HUDEP-2 (cell line): ENCODE measurements at regions not wholly inside any gene's neighbourhood (a gene's known extent, or its start where the extent isn't known, plus 50 kb on each side); places are given as distances from the start of the nearest gene placed in this dataset.
"Not testable (repeated sequence)": the region's sequence is repeated elsewhere in the genome, so short reads cannot be mapped to it uniquely, and the experiment has no call there.

Source experiments
- DNase-seq, 76 experiments: peaks; one replicate each; lab custom pipeline; 2025; ENCODE audit not compliant: unreplicated experiment in 76 of 76; lab: John Stamatoyannopoulos, UW

DNA sequence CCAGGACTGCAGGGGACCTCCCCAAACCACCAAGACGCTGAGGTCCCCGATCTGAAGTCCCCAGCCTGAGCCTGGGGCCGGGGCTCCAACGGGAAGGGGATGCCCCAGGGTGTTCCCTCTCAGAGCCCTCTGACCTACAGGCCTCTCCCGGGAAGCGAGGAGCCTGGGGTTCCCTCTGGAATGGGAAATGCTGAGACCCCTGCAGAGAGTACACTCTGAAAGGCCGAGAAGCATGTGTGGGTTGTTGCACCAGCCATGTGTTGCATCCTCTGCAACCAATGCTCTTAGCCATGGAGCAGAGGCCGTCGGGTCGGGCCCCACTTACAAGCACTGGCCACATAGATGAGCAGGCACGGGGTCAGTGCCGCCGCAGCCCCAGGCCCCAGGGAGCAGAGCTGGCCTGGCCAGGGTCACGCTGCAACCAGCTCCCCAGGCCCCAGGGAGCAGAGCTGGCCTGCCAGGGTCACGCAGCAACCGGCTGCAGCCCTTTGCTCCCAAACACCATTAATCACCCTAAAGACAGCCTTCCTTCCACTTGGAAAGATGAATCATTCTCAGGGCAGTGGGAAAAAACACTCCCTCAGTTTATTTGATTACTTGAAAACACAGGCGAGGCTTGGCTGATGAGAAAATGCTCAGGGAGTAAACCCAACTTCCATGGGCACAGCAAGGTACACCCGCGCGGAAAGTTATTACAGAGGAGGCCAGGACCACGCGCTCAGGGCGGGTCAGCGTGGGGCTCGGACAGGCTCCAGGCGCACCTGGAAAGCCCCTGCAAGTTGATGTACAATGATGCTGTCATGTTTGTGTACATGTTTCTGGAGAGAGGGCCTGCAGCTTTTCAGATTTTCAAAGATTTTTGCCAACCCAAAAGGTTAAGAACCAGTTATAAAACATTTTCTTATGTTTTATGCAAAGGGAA, 78.0 kb upstream of the AFDN start:
- DNase-seq: no peak

DNA sequence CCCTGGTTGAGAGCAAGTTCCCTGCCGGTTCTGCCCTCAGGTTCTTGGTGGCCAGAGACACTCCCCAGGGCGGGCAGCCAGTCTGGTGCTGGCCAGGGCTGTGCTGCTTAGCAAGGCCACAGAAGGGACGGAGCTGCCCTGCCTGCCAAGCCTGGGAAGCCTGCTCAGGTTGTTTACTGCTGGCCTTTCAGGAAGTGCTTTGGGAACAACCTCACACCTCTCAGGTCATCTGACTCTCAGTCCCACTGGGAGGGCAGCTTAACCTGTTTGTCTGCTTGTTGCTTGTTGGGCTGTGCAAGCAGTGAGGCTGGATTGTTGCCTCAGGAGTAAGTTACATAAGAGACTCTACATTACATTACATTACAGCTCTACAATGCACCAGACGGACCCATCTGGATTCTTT, 75.8 kb upstream of the AFDN start:
- DNase-seq: no peak

DNA sequence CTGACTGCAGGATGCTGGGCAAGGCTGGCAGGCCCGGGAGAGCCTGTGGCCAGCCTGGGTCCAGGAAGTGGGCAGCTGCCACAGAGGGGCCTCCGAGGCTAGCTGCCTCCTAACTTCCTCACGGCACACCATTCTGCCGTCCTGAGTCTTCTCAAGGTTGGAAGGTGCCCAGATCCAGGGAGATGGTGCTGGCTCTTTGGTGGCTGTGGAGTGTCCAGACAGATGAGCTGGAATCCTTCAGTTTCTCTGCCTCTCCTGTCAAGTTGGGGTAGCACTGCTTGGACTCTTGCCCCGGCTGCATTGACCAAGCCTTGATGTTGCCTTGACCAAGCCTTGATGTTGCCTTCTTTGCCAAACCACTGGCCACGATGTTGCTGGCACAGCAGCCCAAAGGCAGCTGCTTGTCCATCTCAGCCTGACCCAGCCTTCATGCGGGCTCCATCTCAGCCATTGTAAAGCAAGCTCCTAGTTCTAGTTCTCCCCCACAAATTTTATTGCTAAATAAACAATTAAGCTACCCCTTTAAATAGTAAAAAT, 75.1 kb upstream of the AFDN start:
- DNase-seq: no peak

GRCh38 chr6:167753281-167753680, 73.4 kb upstream of the AFDN start:
- not testable (repeated sequence) for DNase-seq

GRCh38 chr6:167754691-167755090, 72.0 kb upstream of the AFDN start:
- DNase-seq: no peak

- DNase-seq: no peak
Measured at GRCh38 chr6:167755461-167755860, 71.2 kb upstream of the AFDN start.

- DNase-seq: no peak
Measured at GRCh38 chr6:167756597-167756996, 70.1 kb upstream of the AFDN start.

DNA sequence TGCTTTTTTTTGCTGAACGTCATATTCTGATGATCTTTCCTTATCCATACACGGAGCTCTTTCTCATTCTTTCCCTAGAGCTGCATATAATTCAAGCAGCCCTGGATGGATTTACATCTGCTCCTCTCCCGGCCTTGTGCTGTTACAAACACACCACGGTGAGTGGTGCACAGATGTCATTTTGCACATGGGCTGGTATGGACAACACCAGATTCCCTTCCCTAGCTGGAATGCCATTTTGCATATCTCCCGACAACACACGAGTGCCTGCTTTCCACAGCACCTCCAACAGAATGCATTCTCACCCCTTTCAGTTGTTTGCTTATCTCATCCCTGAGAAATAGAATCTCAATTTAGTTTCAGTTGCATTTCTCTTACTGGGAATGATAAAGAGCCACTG, 69.5 kb upstream of the AFDN start:
- DNase-seq: no peak

DNA sequence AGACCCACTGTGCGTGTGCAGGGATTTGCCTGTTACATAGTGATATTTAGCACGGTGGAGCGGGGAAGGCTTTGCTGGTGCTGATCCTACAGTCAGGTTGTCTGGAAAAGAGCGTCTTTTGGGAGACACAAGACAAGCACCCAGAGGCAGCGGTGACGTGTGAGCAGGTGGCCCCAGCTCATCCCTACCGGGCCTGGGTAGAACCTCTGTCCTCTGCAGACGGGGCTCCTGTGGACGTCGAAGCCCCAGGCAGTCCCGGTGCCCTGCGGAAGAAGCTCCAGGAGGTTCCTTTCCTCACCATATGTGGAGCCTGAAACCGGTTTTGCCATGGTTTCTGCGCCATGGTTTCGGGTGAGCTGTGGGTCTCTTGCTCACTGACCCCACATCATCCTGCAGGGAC, 68.9 kb upstream of the AFDN start:
- no peak for DNase-seq

- DNase-seq: no peak
Measured at GRCh38 chr6:167758309-167759023, 68.2 kb upstream of the AFDN start.

DNA sequence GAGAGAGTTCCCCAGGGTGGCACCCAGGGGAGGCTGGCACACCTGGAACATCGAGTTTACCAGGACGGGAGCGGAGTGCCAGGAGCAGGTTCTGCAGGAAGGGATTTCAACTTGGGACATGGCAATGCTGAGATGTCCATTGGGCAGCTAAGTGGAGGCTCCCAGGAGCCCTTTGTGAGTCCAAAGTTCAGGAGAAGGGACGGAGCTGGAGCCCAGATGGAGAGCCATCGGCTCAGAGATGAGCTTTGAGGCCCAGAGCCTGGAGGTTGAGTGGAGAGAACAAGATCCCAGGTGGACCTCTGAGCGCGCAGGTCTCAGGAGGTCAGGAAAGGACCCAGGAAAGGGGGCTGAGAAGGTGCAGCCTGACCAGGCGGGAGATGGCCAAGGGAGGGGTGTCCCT, 67.5 kb upstream of the AFDN start:
- no peak for DNase-seq

- no peak for DNase-seq
Measured at GRCh38 chr6:167759912-167760311, 66.8 kb upstream of the AFDN start.

DNA sequence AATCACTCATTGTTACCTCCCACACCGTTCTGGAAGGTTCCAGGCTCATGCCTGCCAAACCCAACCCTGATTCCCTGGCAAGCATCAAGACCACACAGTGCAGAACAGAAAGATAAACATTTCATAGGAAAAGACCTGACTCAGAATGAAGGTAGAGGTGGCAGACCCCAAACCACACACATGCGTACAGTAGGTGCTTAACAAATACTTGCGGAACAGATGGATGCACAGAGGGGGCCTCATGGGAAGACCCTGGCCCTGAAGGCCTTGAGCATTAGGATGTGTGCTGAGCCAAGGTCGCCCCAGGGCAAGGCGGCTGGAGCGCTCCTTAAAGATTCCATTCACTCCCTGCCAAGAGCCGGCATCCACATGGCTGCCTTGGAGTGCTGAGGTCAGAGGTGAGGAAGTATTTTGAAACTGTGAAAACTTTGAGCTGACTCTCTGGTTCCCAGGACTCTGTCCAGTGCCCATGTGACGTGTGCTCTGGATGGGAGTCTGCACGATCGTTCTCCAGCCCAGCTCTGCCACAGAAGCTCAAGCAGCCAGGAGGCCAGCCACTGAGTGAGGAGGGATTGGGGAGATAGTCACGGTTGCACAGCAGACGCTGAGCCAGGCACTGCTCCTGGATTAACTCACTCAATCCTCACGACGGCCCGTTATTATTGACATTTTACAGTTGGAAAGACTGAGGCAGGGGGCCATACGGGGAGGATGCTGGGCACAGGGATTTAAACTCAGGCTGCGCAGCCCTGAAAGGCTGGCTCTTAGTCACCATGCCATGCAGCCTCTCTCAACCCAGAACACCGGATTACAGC, 65.5 kb upstream of the AFDN start:
- no peak for DNase-seq

DNA sequence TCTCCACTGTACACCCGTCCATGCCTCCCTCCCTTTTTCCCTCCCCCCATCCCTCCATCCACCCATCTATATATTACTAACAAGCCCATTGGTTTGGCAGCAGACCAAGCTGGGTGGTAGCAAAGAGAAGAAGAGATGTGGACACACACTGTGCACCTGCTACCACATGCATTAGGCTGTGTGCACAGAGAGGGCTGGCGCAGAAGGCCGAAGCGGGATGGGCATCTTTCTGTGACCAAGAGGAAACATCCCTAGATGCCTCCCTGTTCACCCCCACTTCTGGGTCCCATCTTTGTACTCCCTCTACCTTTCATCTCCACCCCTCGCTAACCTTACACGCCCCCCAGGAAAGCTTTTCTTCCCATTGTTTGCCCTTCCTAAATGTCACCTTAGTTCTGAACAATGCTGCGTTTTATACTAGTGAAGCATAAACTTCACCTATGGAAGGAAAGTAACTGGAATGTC, 64.9 kb upstream of the AFDN start:
- DNase-seq: no peak

DNA sequence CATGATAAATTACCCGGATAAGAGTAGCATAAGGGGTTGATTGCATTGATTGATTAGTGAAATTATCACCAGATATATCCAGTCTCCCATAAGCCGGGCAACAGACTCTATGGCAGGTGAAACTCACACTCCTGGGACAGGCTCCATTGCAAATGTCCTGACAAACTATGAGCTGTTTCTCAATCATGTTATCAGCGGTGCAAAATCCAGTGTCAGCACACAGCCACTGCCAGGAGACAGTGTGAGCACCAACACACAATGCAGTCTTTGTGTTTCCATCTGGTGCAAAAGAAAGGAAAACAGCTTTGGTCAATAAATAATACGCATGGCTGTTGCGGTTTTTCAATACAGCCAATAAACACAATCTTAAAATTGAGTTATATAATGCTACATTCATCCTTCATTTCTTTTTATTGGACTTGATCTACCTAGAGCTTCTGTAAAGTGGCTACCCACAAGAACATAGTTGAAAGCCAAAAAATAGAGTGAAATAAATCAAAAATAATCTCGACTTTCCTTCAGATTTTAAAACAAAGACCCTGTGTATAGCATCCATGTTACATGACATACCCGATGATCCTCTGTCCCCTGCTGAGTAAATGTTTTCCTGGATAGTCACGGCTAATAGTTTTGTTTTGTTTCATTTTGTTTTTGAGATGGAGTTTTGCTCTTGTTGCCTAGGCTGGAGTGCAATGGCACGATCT, 64.3 kb upstream of the AFDN start:
- no peak for DNase-seq

- DNase-seq: no peak
Measured at GRCh38 chr6:167763056-167763944, 63.4 kb upstream of the AFDN start.

DNA sequence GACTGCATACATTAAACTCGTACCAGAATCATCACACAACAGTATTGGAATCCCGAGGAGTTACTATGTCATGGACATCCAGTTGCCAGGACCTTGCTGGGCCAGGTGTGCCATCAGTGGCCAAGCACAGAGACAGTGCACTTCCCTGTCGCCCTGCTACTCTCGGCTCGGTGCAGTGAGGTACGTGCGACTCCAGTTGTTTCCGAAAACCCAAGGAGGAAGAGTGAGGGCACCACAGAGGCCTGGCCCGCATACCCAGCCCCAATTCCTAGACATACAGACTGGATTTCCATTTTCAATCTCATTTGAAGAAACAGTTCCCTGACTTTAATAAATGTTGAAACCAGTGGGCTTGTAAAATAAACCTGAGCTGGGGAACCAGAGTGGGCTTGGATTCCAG, 62.5 kb upstream of the AFDN start:
- no peak for DNase-seq

GRCh38 chr6:167764713-167765479, 61.8 kb upstream of the AFDN start:
- DNase-seq: no peak
